ENCODE measurements at regions not wholly inside any gene's neighbourhood (a gene's known extent, or its start where the extent isn't known, plus 50 kb on each side); places are given as distances from the start of the nearest gene placed in this dataset.

GRCh38 chr21:27764056-27764455, 797.2 kb upstream of the ADAMTS5 start:
- H3K4me3 ChIP-seq, result no peak overlapping the region
- ATAC-seq (no peak), DNase-seq (no peak)
- H3K9me3 ChIP-seq, result no peaks in the 10 kb centered on the region
- no peak for TF ChIP-seq CTCF (IDR thresholded peaks at IDR 0.05)
- 53 to 95% methylated on average over 1 of the region's 1 CpG for WGBS, 2 donors
- peaks cover 0 to 14% (median 7%) of the 10 kb centered on the region in 9 donors for H3K4me1 ChIP-seq
- H3K27ac ChIP-seq, result no peak overlapping the region
- intact Hi-C loops (cut with DNase I), result loop anchor here in 2 of 10 donors (5.0 to 10.0 kb wide), 2 partner anchors 33 to 981 kb away; no protein-coding TSS in a partner anchor
- H3K27me3 ChIP-seq, result no peaks in the 10 kb centered on the region
- no peaks in the 10 kb centered on the region for H3K36me3 ChIP-seq

GRCh38 chr21:27761623-27762022, 794.7 kb upstream of the ADAMTS5 start:
- ATAC-seq (no peak), DNase-seq (no peak)
- Histone ChIP-seq H3K4me3 (no peak overlapping the region), H3K36me3 (no peaks in the 10 kb centered on the region), H3K27ac (no peak overlapping the region), H3K4me1 (peaks cover 0 to 14% (median 7%) of the 10 kb centered on the region in 9 donors), H3K9me3 (no peaks in the 10 kb centered on the region), H3K27me3 (no peaks in the 10 kb centered on the region)
- intact Hi-C loops (cut with DNase I), result loop anchor here in 2 of 10 donors (5.0 to 10.0 kb wide), 2 partner anchors 36 to 983 kb away; no protein-coding TSS in a partner anchor
- no peak for TF ChIP-seq CTCF (IDR thresholded peaks at IDR 0.05)
- 18 to 31% methylated on average over 1 of the region's 1 CpG for WGBS, 2 donors

- Histone ChIP-seq H3K4me3 (no peak overlapping the region), H3K27ac (no peak overlapping the region), H3K9me3 (no peaks in the 10 kb centered on the region), H3K36me3 (no peaks in the 10 kb centered on the region), H3K27me3 (no peaks in the 10 kb centered on the region), H3K4me1 (peaks cover 0 to 14% (median 7%) of the 10 kb centered on the region in 9 donors)
- ATAC-seq (no peak), DNase-seq (no peak)
- no peak for TF ChIP-seq CTCF (IDR thresholded peaks at IDR 0.05)
- intact Hi-C loops (cut with DNase I), result loop anchor here in 6 of 10 donors (5.0 to 10.0 kb wide), 7 partner anchors 37 to 987 kb away; no protein-coding TSS in a partner anchor
Measured at GRCh38 chr21:27759820-27760219, 792.9 kb upstream of the ADAMTS5 start.

GRCh38 chr21:27759091-27759659, 792.3 kb upstream of the ADAMTS5 start:
- ATAC-seq, result peak in 6 of 8 donors; percentile 64 to 83 (median 76)
- no peak overlapping the region for H3K27ac ChIP-seq
- peak; percentile 18 to 27 for DNase-seq
- intact Hi-C loops (cut with DNase I), result loop anchor here in 5 of 10 donors (5.0 to 10.0 kb wide), 5 partner anchors 43 to 988 kb away; no protein-coding TSS in a partner anchor
- no peaks in the 10 kb centered on the region for H3K36me3 ChIP-seq
- H3K4me3 ChIP-seq, result no peak overlapping the region
- H3K4me1 ChIP-seq, result peaks cover 0 to 14% (median 7%) of the 10 kb centered on the region in 9 donors
- no peaks in the 10 kb centered on the region for H3K9me3 ChIP-seq
- TF ChIP-seq CTCF (IDR thresholded peaks at IDR 0.05), result peak in 8 of 9 donors; percentile 37 to 63 (median 52)
- H3K27me3 ChIP-seq, result no peaks in the 10 kb centered on the region
- WGBS, 2 donors, result 85 to 86% methylated on average over 11 of the region's 11 CpGs

All from heart right ventricle (tissue), 16 donors.